Ishikawa (cell line): ENCODE measurements at regions not wholly inside any gene's neighbourhood (a gene's known extent, or its start where the extent isn't known, plus 50 kb on each side); places are given as distances from the start of the nearest gene placed in this dataset.

Source experiments
- CEBPB ChIP-seq: IDR thresholded peaks from 2 replicates; pipeline ENCODE4 v1.6.1; 2012
- CREB1 ChIP-seq: IDR thresholded peaks from 2 replicates; pipeline ENCODE4 v1.6.1; 2012; ENCODE audit warnings: low read depth
- EGR1 ChIP-seq: IDR thresholded peaks from 2 replicates; pipeline ENCODE4 v1.6.1; 2012
- EP300 ChIP-seq: IDR thresholded peaks from 2 replicates; pipeline ENCODE4 v1.6.1; 2012; ENCODE audit warnings: borderline replicate concordance
- FOXM1 ChIP-seq: IDR thresholded peaks from 2 replicates; pipeline ENCODE4 v1.6.1; 2012; ENCODE audit warnings: low read depth, borderline replicate concordance
- MAX ChIP-seq: IDR thresholded peaks from 2 replicates; pipeline ENCODE4 v1.6.1; 2012
- NFIC ChIP-seq: IDR thresholded peaks from 2 replicates; pipeline ENCODE4 v1.6.1; 2012
- RAD21 ChIP-seq: IDR thresholded peaks from 2 replicates; pipeline ENCODE4 v1.6.1; 2012; ENCODE audit warnings: low read depth
- REST ChIP-seq: IDR thresholded peaks from 2 replicates; pipeline ENCODE4 v1.6.1; 2012; ENCODE audit warnings: low read depth, mild to moderate bottlenecking
- TAF1 ChIP-seq: IDR thresholded peaks from 2 replicates; pipeline ENCODE4 v1.6.1; 2012; ENCODE audit warnings: low read depth, mild to moderate bottlenecking
- TCF12 ChIP-seq: IDR thresholded peaks from 2 replicates; pipeline ENCODE4 v1.6.1; 2012; ENCODE audit warnings: low read depth
- TEAD4 ChIP-seq: IDR thresholded peaks from 2 replicates; pipeline ENCODE4 v1.6.1; 2012
- USF1 ChIP-seq: IDR thresholded peaks from 2 replicates; pipeline ENCODE4 v1.6.1; 2012
- YY1 ChIP-seq: IDR thresholded peaks from 2 replicates; pipeline ENCODE4 v1.6.1; 2012; ENCODE audit warnings: low read depth
- ZBTB7A ChIP-seq: IDR thresholded peaks from 2 replicates; pipeline ENCODE4 v1.6.1; 2012; ENCODE audit warnings: low read depth

GRCh38 chr9:80922544-80922943 lies 766.8 kb downstream of the TLE1 start:
- TF ChIP-seq RAD21 (no peak), REST (no peak), FOXM1 (no peak), TCF12 (no peak), CREB1 (no peak), MAX (no peak), ZBTB7A (no peak)

- TF ChIP-seq TCF12 (no peak), RAD21 (no peak), REST (no peak), NFIC (no peak), MAX (no peak), CEBPB (no peak), EGR1 (no peak), TAF1 (no peak), YY1 (no peak), EP300 (no peak), ZBTB7A (no peak), FOXM1 (no peak), USF1 (no peak), CREB1 (no peak), TEAD4 (no peak)
Observed at GRCh38 chr9:80906728-80907127, 782.6 kb downstream of the TLE1 start.

- TF ChIP-seq USF1 (no peak), CEBPB (no peak)
Observed at GRCh38 chr9:80899208-80899607, 790.1 kb downstream of the TLE1 start.

- no peak for TF ChIP-seq TCF12
- no peak for TF ChIP-seq USF1
- no peak for TF ChIP-seq TAF1
- TF ChIP-seq REST: no peak
- no peak for TF ChIP-seq NFIC
- TF ChIP-seq RAD21: no peak
- TF ChIP-seq CREB1: no peak
Observed at GRCh38 chr9:80893190-80893589, 796.2 kb downstream of the TLE1 start.

- TF ChIP-seq YY1: no peak
- no peak for TF ChIP-seq TAF1
- no peak for TF ChIP-seq TEAD4
- no peak for TF ChIP-seq EGR1
- TF ChIP-seq ZBTB7A: no peak
Observed at GRCh38 chr9:80892703-80893102, 796.6 kb downstream of the TLE1 start.
